GM18858 (cell line): ENCODE measurements at regions not wholly inside any gene's neighbourhood (a gene's known extent, or its start where the extent isn't known, plus 50 kb on each side); places are given as distances from the start of the nearest gene placed in this dataset.
"Not testable (repeated sequence)": the region's sequence is repeated elsewhere in the genome, so short reads cannot be mapped to it uniquely, and the experiment has no call there.

Source experiments
- ATAC-seq: cut with Tn5 transposase; IDR thresholded peaks from one replicate; pipeline ENCODE4 v1.9.1; 2021; ENCODE audit not compliant: unreplicated experiment

GRCh38 chr16:60703096-60703495, 1333.1 kb downstream of the CDH8 start:
- no peak for ATAC-seq

- no peak for ATAC-seq
Observed at GRCh38 chr16:60686824-60687223, 1349.4 kb downstream of the CDH8 start.

GRCh38 chr16:60684002-60684401, 1352.2 kb downstream of the CDH8 start:
- ATAC-seq = no peak

GRCh38 chr16:60682219-60682618, 1354.0 kb downstream of the CDH8 start:
- no peak for ATAC-seq

- no peak for ATAC-seq
Observed at GRCh38 chr16:60681043-60681442, 1355.2 kb downstream of the CDH8 start.

- no peak for ATAC-seq
Observed at GRCh38 chr16:60675022-60675421, 1361.2 kb downstream of the CDH8 start.

- no peak for ATAC-seq
Observed at GRCh38 chr16:60674241-60674640, 1362.0 kb downstream of the CDH8 start.

- no peak for ATAC-seq
Observed at GRCh38 chr16:60655514-60656153, 1380.6 kb downstream of the CDH8 start.

GRCh38 chr16:60651346-60651745, 1384.9 kb downstream of the CDH8 start:
- no peak for ATAC-seq

GRCh38 chr16:60648290-60648689, 1387.9 kb downstream of the CDH8 start:
- ATAC-seq = no peak

GRCh38 chr16:60647388-60647787, 1388.8 kb downstream of the CDH8 start:
- ATAC-seq = not testable (repeated sequence)

GRCh38 chr16:60646631-60647030, 1389.6 kb downstream of the CDH8 start:
- ATAC-seq = no peak

GRCh38 chr16:60645541-60645940, 1390.7 kb downstream of the CDH8 start:
- ATAC-seq = no peak

- ATAC-seq = no peak
Observed at GRCh38 chr16:60642956-60643355, 1393.3 kb downstream of the CDH8 start.

- ATAC-seq = no peak
Observed at GRCh38 chr16:60641067-60641665, 1395.1 kb downstream of the CDH8 start.

- ATAC-seq = no peak
Observed at GRCh38 chr16:60640038-60640437, 1396.2 kb downstream of the CDH8 start.

- ATAC-seq = not testable (repeated sequence)
Observed at GRCh38 chr16:60636636-60637035, 1399.6 kb downstream of the CDH8 start.

GRCh38 chr16:60636117-60636516, 1400.1 kb downstream of the CDH8 start:
- no peak for ATAC-seq

- ATAC-seq = no peak
Observed at GRCh38 chr16:60635548-60635947, 1400.7 kb downstream of the CDH8 start.

GRCh38 chr16:60611844-60612243, 1424.4 kb downstream of the CDH8 start:
- ATAC-seq = no peak

GRCh38 chr16:60608971-60609370, 1427.3 kb downstream of the CDH8 start:
- no peak for ATAC-seq

GRCh38 chr16:60605652-60606051, 1430.6 kb downstream of the CDH8 start:
- not testable (repeated sequence) for ATAC-seq

GRCh38 chr16:60605176-60605575, 1431.1 kb downstream of the CDH8 start:
- no peak for ATAC-seq
